IMR-90 (cell line): ENCODE measurements at regions not wholly inside any gene's neighbourhood (a gene's known extent, or its start where the extent isn't known, plus 50 kb on each side); places are given as distances from the start of the nearest gene placed in this dataset.

Experiments used
- ATAC-seq: fragments of 200-7000 bp; cut with Tn5 transposase; 2 replicates; pipeline ENCODE4 v1.9.1; 2020; ENCODE audit warnings: low read depth, mild to moderate bottlenecking, moderate library complexity
- BruUV-seq: library from RNA; stranded (reverse); fragments of 400-500 nt; replicated peaks from 2 replicates; lab custom pipeline; 2021; lab: Mats Ljungman, UMichigan
- CTCF ChIA-PET: fragments of 300-600 bp; formaldehyde crosslinking; extraction: SDS; loops from one replicate; lab custom pipeline; 2021; ENCODE audit warnings: antibody characterized with exemption; lab: Yijun Ruan, JAX
- POLR2A ChIA-PET: fragments of 300-600 bp; sonication (Branson Sonifier 250); formaldehyde crosslinking; loops from one replicate; lab custom pipeline; 2022; ENCODE audit warnings: antibody characterized with exemption; ENCODE audit not compliant: unreplicated experiment; lab: Charles Lee
- DNase-seq: peaks from one replicate; pipeline ENCODE4 v3.0.0; 2013
- H2AFZ ChIP-seq: replicated peaks from 2 replicates; pipeline ENCODE3; 2013; ENCODE audit warnings: low read length, mild to moderate bottlenecking; ENCODE audit not compliant: poor library complexity
- H2AK5ac ChIP-seq: 2 replicates; pipeline ENCODE4 v1.6.1; 2013; ENCODE audit warnings: low read depth, low read length, inconsistent platforms
- H2AK9ac ChIP-seq: replicated peaks from 2 replicates; pipeline ENCODE3; 2013; ENCODE audit warnings: mild to moderate bottlenecking, low read depth, low read length, moderate library complexity; ENCODE audit not compliant: poor library complexity
- H2BK120ac ChIP-seq: 2 replicates; pipeline ENCODE4 v1.6.1; 2013; ENCODE audit warnings: low read depth, low read length, inconsistent platforms
- H2BK15ac ChIP-seq: 3 replicates; pipeline ENCODE4 v1.6.1; 2013; ENCODE audit warnings: low read depth, low read length, inconsistent platforms
- H2BK20ac ChIP-seq: 2 replicates; pipeline ENCODE4 v1.6.1; 2013; ENCODE audit warnings: low read depth, mild to moderate bottlenecking, inconsistent platforms, low read length, moderate library complexity
- H2BK5ac ChIP-seq: 2 replicates; pipeline ENCODE4 v1.6.1; 2013; ENCODE audit warnings: mild to moderate bottlenecking, low read depth, low read length, inconsistent platforms; ENCODE audit not compliant: poor library complexity, severe bottlenecking
- H3K14ac ChIP-seq: replicated peaks from 2 replicates; pipeline ENCODE4 v1.6.1; 2013; ENCODE audit warnings: low read depth, low read length, inconsistent platforms
- H3K18ac ChIP-seq: 2 replicates; pipeline ENCODE4 v1.6.1; 2013; ENCODE audit warnings: low read depth, low read length, control low read depth
- H3K23ac ChIP-seq: 2 replicates; pipeline ENCODE4 v1.6.1; 2013; ENCODE audit warnings: low read depth, low read length, inconsistent platforms
- H3K27ac ChIP-seq: 2 replicates; pipeline ENCODE4 v1.5.1; 2013; ENCODE audit warnings: mild to moderate bottlenecking, control low read depth, low read length; ENCODE audit not compliant: insufficient read depth
- H3K27me3 ChIP-seq: 2 replicates; pipeline ENCODE4 v1.6.1; 2013; ENCODE audit warnings: low read length; ENCODE audit not compliant: control insufficient read depth, insufficient read depth
- H3K36me3 ChIP-seq: 2 replicates; pipeline ENCODE4 v1.6.1; 2013; ENCODE audit warnings: low read length, mixed read lengths; ENCODE audit not compliant: control insufficient read depth, insufficient read depth
- H3K4ac ChIP-seq: 2 replicates; pipeline ENCODE4 v1.6.1; 2013; ENCODE audit warnings: low read depth, low read length, inconsistent platforms
- H3K4me1 ChIP-seq: 2 replicates; pipeline ENCODE4 v1.6.1; 2013; ENCODE audit warnings: low read length, mixed read lengths; ENCODE audit not compliant: control insufficient read depth, insufficient read depth
- H3K4me2 ChIP-seq: 2 replicates; pipeline ENCODE4 v1.6.1; 2013; ENCODE audit warnings: low read depth, mild to moderate bottlenecking, control low read depth, low read length, moderate library complexity
- H3K4me3 ChIP-seq: 2 replicates; pipeline ENCODE4 v1.5.1; 2013; ENCODE audit warnings: low read depth, mild to moderate bottlenecking, control low read depth, low read length, moderate library complexity; ENCODE audit not compliant: insufficient read depth
- H3K56ac ChIP-seq: 2 replicates; pipeline ENCODE4 v1.6.1; 2013; ENCODE audit warnings: low read length, inconsistent platforms; ENCODE audit not compliant: insufficient read depth; ENCODE audit errors: extremely low read depth
- H3K79me1 ChIP-seq, 2 experiments: 2 replicates each; pipeline ENCODE4 v1.6.1; 2013; ENCODE audit warnings: low read length in 2 of 2, inconsistent platforms in 1 of 2, low read depth in 1 of 2
- H3K9ac ChIP-seq: 2 replicates; pipeline ENCODE4 v1.6.1; 2013; ENCODE audit warnings: low read depth, low read length, control low read depth
- H3K9me1 ChIP-seq: 2 replicates; pipeline ENCODE4 v1.6.1; 2013; ENCODE audit warnings: low read length, inconsistent platforms; ENCODE audit not compliant: insufficient read depth
- H3K9me3 ChIP-seq: 2 replicates; pipeline ENCODE4 v1.6.1; 2013; ENCODE audit warnings: low read length; ENCODE audit not compliant: control insufficient read depth, insufficient read depth
- H4K20me1 ChIP-seq: 2 replicates; pipeline ENCODE4 v1.6.1; 2013; ENCODE audit warnings: low read length, inconsistent platforms; ENCODE audit not compliant: insufficient read depth
- H4K5ac ChIP-seq: 2 replicates; pipeline ENCODE4 v1.6.1; 2013; ENCODE audit warnings: mild to moderate bottlenecking, low read depth, low read length, control low read depth
- H4K8ac ChIP-seq, 2 experiments: 2 replicates each; pipeline ENCODE4 v1.6.1; 2013; ENCODE audit warnings: low read depth in 2 of 2, low read length in 2 of 2, control low read depth in 1 of 2, inconsistent platforms in 1 of 2
- H4K91ac ChIP-seq: 2 replicates; pipeline ENCODE4 v1.6.1; 2013; ENCODE audit warnings: low read depth, low read length, inconsistent platforms; ENCODE audit not compliant: insufficient read depth
- BHLHE40 ChIP-seq: fragments of 150-350 bp; IDR thresholded peaks from 2 replicates; pipeline ENCODE4 v1.6.1; 2016; ENCODE audit warnings: mild to moderate bottlenecking, low read depth, low read length
- MAFK ChIP-seq: IDR thresholded peaks from 2 replicates; pipeline ENCODE4 v1.6.1; 2012; ENCODE audit warnings: low read depth, low read length, improper control_type of control experiment
- MAZ ChIP-seq: IDR thresholded peaks from 2 replicates; pipeline ENCODE4 v1.6.1; 2012; ENCODE audit warnings: low read depth, mild to moderate bottlenecking, low read length, improper control_type of control experiment, moderate library complexity, borderline replicate concordance
- MXI1 ChIP-seq: IDR thresholded peaks from 2 replicates; pipeline ENCODE4 v1.6.1; 2012; ENCODE audit warnings: low read depth, mild to moderate bottlenecking, low read length, moderate library complexity, borderline replicate concordance
- NFE2L2 ChIP-seq: fragments of 150-350 bp; IDR thresholded peaks from 2 replicates; pipeline ENCODE4 v1.6.1; 2016; ENCODE audit warnings: low read depth, mild to moderate bottlenecking, low read length
- POLR2A ChIP-seq: IDR thresholded peaks from 2 replicates; pipeline ENCODE4 v1.6.1; 2012; ENCODE audit warnings: mild to moderate bottlenecking, low read depth, low read length
- RAD21 ChIP-seq: IDR thresholded peaks from 2 replicates; pipeline ENCODE4 v1.6.1; 2012; ENCODE audit warnings: low read length, improper control_type of control experiment
- RCOR1 ChIP-seq: IDR thresholded peaks from 2 replicates; pipeline ENCODE4 v1.6.1; 2012; ENCODE audit warnings: mild to moderate bottlenecking, low read length, improper control_type of control experiment; ENCODE audit not compliant: insufficient replicate concordance
- RFX5 ChIP-seq: IDR thresholded peaks from 2 replicates; pipeline ENCODE4 v1.8.0; 2012; ENCODE audit warnings: low read depth, mild to moderate bottlenecking, low read length, moderate library complexity
- SMC3 ChIP-seq: fragments of 150-350 bp; IDR thresholded peaks from 2 replicates; pipeline ENCODE4 v1.6.1; 2016; ENCODE audit warnings: low read depth, mild to moderate bottlenecking, antibody characterized with exemption, low read length, moderate library complexity
- WGBS, 2 experiments: methylation state at CpG; one replicate each; pipeline versions ENCODE4 v1.1.5 to v1.1.7; 2013; ENCODE audit warnings: missing lambda C conversion rate in 2 of 2; ENCODE audit not compliant: insufficient read length in 1 of 2; ENCODE audit errors: extremely low coverage in 2 of 2; 5-methylcytosine and 5-hydroxymethylcytosine counted together
- dilution Hi-C: fragments of 300-500 bp; cut with HindIII; formaldehyde crosslinking; loops from one replicate; pipeline ENCODE4 v1.14.3; 2018; ENCODE audit warnings: low sequenced_read_pairs; ENCODE audit not compliant: unreplicated experiment
- in situ Hi-C: fragments of 300-500 bp; cut with MboI; formaldehyde crosslinking; loops from 3 replicates; pipeline ENCODE4 v1.14.3; 2019; ENCODE audit warnings: low sequenced_read_pairs, inconsistent platforms, mixed read lengths
- intact Hi-C: fragments of 100-400 bp; cut with micrococcal nuclease; formaldehyde crosslinking; loops from 2 replicates; pipeline ENCODE4 v1.10.0; 2022
- TF ChIP-seq, protein P1 (sequence below): fragments of 150-350 bp; IDR thresholded peaks from 2 replicates; pipeline ENCODE4 v1.6.1; 2017; ENCODE audit warnings: mild to moderate bottlenecking, antibody characterized with exemption, low read length, low read depth
- TF ChIP-seq, protein P2 (sequence below): fragments of 150-350 bp; IDR thresholded peaks from 2 replicates; pipeline ENCODE4 v1.6.1; 2016; ENCODE audit warnings: low read depth, mild to moderate bottlenecking, low read length, moderate library complexity, borderline replicate concordance

DNA sequence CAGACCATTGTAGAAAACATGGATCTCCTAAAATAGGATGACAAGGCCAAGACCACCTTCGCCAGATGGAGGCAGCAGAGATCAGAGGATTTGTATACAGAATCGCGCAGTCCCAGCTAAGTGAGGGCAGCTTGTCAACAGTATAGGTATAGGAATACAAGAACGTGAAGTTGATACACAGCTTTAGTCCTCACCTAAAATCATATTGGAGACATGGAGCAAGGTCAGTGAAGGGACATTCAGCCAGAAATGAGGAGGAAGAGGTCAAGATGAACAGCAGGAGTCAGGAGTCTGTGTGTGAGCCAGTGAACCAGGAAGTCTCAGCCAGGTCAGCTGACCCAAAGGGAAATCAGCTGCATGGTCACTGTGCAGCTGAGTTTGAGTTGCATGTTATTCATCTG is 263.4 kb upstream of the PRKCQ start:
- intact Hi-C loops = no loop called here

More for the DNA sequence above, 263.4 kb upstream of the PRKCQ start:
- in situ Hi-C loops (no loop called here), dilution Hi-C loops (no loop called here)
- Histone ChIP-seq H3K4me1 (no peaks in the 10 kb centered on the region), H2BK15ac (no peak overlapping the region), H2AK5ac (no peak overlapping the region), H3K9me3 (0 out of 2 replicates have a peak, but pooled peaks cover 2% of the 10 kb centered on the region), H4K5ac (no peak overlapping the region), H2AK9ac (no peak overlapping the region), H2BK120ac (no peak overlapping the region), H4K91ac (no peak overlapping the region), H3K56ac (no peak overlapping the region), H4K20me1 (no peaks in the 10 kb centered on the region), H3K4ac (no peak overlapping the region), H3K27ac (no peak overlapping the region), H4K8ac (no peak overlapping the region), H3K9ac (no peak overlapping the region), H3K18ac (no peak overlapping the region), H2AFZ (no peak overlapping the region), H2BK20ac (no peak overlapping the region), H3K14ac (no peak overlapping the region), H3K4me2 (no peak overlapping the region), H3K9me1 (no peaks in the 10 kb centered on the region), H3K23ac (no peak overlapping the region), H3K27me3 (no peaks in the 10 kb centered on the region), H3K4me3 (no peak overlapping the region), H3K36me3 (no peaks in the 10 kb centered on the region), H2BK5ac (no peak overlapping the region), H3K79me1 (no peaks in the 10 kb centered on the region)
- ATAC-seq (no peak), DNase-seq (no peak)
- 83% methylated on average over 3 of the region's 4 CpGs; no CpG with 5 or more reads in 1 of the 2 experiments for WGBS, 2 experiments
- BruUV-seq = no TSS peak
- CTCF ChIA-PET = no interaction called here
- TF ChIP-seq NFE2L2 (no peak), MAFK (no peak), SMC3 (no peak), MXI1 (no peak), MAZ (no peak), RCOR1 (no peak), BHLHE40 (no peak), RFX5 (no peak), RAD21 (no peak), POLR2A (no peak)
- TF ChIP-seq, protein P1, sequence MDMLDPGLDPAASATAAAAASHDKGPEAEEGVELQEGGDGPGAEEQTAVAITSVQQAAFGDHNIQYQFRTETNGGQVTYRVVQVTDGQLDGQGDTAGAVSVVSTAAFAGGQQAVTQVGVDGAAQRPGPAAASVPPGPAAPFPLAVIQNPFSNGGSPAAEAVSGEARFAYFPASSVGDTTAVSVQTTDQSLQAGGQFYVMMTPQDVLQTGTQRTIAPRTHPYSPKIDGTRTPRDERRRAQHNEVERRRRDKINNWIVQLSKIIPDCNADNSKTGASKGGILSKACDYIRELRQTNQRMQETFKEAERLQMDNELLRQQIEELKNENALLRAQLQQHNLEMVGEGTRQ = no peak
- TF ChIP-seq, protein P2, sequence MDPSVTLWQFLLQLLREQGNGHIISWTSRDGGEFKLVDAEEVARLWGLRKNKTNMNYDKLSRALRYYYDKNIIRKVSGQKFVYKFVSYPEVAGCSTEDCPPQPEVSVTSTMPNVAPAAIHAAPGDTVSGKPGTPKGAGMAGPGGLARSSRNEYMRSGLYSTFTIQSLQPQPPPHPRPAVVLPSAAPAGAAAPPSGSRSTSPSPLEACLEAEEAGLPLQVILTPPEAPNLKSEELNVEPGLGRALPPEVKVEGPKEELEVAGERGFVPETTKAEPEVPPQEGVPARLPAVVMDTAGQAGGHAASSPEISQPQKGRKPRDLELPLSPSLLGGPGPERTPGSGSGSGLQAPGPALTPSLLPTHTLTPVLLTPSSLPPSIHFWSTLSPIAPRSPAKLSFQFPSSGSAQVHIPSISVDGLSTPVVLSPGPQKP = no peak
- POLR2A ChIA-PET = no interaction called here
